ENCODE measurements at regions not wholly inside any gene's neighbourhood (a gene's known extent, or its start where the extent isn't known, plus 50 kb on each side); places are given as distances from the start of the nearest gene placed in this dataset.
A peak's percentile ranks its signal among the peaks of the same experiment; 100 is the strongest.

DNA sequence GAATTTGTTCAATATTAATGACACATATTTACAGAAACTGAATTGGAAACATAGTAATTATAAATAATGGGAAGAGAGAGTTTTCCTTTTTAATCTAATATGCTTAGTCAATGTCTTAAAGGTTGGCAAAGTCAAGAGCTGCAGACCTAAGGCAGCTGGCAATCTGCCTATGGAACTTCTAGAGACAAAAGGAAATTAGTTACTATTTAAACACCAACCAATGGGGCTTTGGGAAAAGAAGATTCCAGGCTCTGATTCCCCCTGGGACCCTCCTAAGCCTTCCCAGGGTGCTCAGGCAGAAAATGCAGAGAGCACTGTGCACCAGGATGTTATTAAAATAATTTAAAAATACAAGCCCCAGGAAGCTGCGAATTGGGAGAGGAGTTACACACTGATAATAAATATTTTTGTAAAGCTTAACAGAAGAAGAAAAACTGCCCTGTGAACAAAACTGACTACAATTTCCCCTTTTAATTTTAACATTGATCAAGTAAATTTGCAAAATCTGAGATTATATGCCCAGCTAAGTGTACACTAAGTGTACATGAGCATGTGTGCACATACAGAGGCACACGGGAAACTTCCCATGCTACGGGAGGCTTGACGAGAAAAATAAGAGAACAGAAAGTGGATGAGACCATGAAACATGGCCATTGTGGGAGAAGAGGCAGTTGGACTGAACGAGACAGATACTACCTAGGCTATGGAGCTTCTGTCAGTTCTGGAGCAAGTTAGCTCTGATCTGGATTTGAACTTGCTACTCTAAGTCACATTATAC is 77.4 kb upstream of the ADAMTS16 start:
- H3K4me3 ChIP-seq, result no peak overlapping the region
- no peak for TF ChIP-seq CREB1 (CRISPR knock-in tag; IDR thresholded peaks at IDR 0.05; ENCODE audit: low read depth)
- no peaks in the 10 kb centered on the region for H3K79me2 ChIP-seq (replicated peaks; ENCODE audit: insufficient read depth)
- no peaks in the 10 kb centered on the region for H3K36me3 ChIP-seq (ENCODE audit: insufficient read depth)
- H3F3A ChIP-seq (replicated peaks; ENCODE audit: low read depth), result no peaks in the 10 kb centered on the region
- no peaks in the 10 kb centered on the region for H3K9me2 ChIP-seq (ENCODE audit: insufficient read depth)
- no peak overlapping the region for H3K4me2 ChIP-seq
- no peaks in the 10 kb centered on the region for H4K20me1 ChIP-seq (replicated peaks; ENCODE audit: insufficient read depth)
- Mint-ChIP-seq H3K36me3 (ENCODE audit: low read depth) (no peaks in the 10 kb centered on the region), H3K9me3 (peaks cover 1% of the 10 kb centered on the region; the same call in 1 of the 3 replicates), H3K27me3 (ENCODE audit: insufficient read depth, low read depth, poor library complexity) (peaks cover 6% of the 10 kb centered on the region), H3K4me1 (peaks cover 2% of the 10 kb centered on the region; the same call in 2 of the 3 replicates), H3K27ac (no peak overlapping the region), H3K4me3 (no peak overlapping the region)
- no peak overlapping the region for H3K27ac ChIP-seq (ENCODE audit: low read depth)
- H3K27me3 ChIP-seq (ENCODE audit: insufficient read depth), result no peaks in the 10 kb centered on the region
- DNase-seq (ENCODE audit: low spot score) (no peak), ATAC-seq (no peak)
- H2AFZ ChIP-seq, result 0 out of 2 replicates have a peak overlapping the region, but pooled peaks have one; percentile 10
- H3K4me1 ChIP-seq (ENCODE audit: insufficient read depth), result no peaks in the 10 kb centered on the region

GRCh38 chr5:5063533-5063953 is 76.6 kb upstream of the ADAMTS16 start:
- DNase-seq (ENCODE audit: low spot score), result peak; percentile 31
- Histone ChIP-seq H3K36me3 (ENCODE audit: insufficient read depth) (no peaks in the 10 kb centered on the region), H3F3A (replicated peaks; ENCODE audit: low read depth) (no peaks in the 10 kb centered on the region), H4K20me1 (replicated peaks; ENCODE audit: insufficient read depth) (no peaks in the 10 kb centered on the region), H3K27me3 (ENCODE audit: insufficient read depth) (no peaks in the 10 kb centered on the region), H3K27ac (ENCODE audit: low read depth) (no peak overlapping the region), H3K79me2 (replicated peaks; ENCODE audit: insufficient read depth) (no peaks in the 10 kb centered on the region), H3K4me1 (ENCODE audit: insufficient read depth) (no peaks in the 10 kb centered on the region), H3K9me2 (ENCODE audit: insufficient read depth) (no peaks in the 10 kb centered on the region), H3K4me2 (no peak overlapping the region), H3K4me3 (no peak overlapping the region), H2AFZ (no peak overlapping the region)
- ATAC-seq, result peak; percentile 79
- Mint-ChIP-seq H3K9me3 (peaks cover 3% of the 10 kb centered on the region; the same call in 1 of the 3 replicates), H3K36me3 (ENCODE audit: low read depth) (no peaks in the 10 kb centered on the region), H3K27ac (no peak overlapping the region), H3K4me3 (no peak overlapping the region), H3K4me1 (peaks cover 2% of the 10 kb centered on the region; the same call in 2 of the 3 replicates), H3K27me3 (ENCODE audit: insufficient read depth, low read depth, poor library complexity) (peaks cover 6% of the 10 kb centered on the region)
- TF ChIP-seq, protein P1, sequence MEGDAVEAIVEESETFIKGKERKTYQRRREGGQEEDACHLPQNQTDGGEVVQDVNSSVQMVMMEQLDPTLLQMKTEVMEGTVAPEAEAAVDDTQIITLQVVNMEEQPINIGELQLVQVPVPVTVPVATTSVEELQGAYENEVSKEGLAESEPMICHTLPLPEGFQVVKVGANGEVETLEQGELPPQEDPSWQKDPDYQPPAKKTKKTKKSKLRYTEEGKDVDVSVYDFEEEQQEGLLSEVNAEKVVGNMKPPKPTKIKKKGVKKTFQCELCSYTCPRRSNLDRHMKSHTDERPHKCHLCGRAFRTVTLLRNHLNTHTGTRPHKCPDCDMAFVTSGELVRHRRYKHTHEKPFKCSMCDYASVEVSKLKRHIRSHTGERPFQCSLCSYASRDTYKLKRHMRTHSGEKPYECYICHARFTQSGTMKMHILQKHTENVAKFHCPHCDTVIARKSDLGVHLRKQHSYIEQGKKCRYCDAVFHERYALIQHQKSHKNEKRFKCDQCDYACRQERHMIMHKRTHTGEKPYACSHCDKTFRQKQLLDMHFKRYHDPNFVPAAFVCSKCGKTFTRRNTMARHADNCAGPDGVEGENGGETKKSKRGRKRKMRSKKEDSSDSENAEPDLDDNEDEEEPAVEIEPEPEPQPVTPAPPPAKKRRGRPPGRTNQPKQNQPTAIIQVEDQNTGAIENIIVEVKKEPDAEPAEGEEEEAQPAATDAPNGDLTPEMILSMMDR (conservative IDR thresholded peaks at IDR 0.05; ENCODE audit: low read depth in 2 of 2), result peak; percentile 47 to 57
- no peak for TF ChIP-seq ETS1 (IDR thresholded peaks at IDR 0.05)

- no peaks in the 10 kb centered on the region for H3K9me2 ChIP-seq (ENCODE audit: insufficient read depth)
- H3K4me1 ChIP-seq (ENCODE audit: insufficient read depth), result peaks cover 3% of the 10 kb centered on the region; the same call in 1 of the 2 replicates
- no peaks in the 10 kb centered on the region for H4K20me1 ChIP-seq (replicated peaks; ENCODE audit: insufficient read depth)
- Mint-ChIP-seq H3K4me1 (peaks cover 5% of the 10 kb centered on the region), H3K27ac (no peak overlapping the region), H3K9me3 (peaks cover 3% of the 10 kb centered on the region; the same call in 1 of the 3 replicates), H3K4me3 (no peak overlapping the region), H3K36me3 (ENCODE audit: low read depth) (no peaks in the 10 kb centered on the region), H3K27me3 (ENCODE audit: insufficient read depth, low read depth, poor library complexity) (peaks cover 8% of the 10 kb centered on the region)
- H2AFZ ChIP-seq, result no peak overlapping the region
- no peak overlapping the region for H3K27ac ChIP-seq (ENCODE audit: low read depth)
- ATAC-seq, result no peak
- no peaks in the 10 kb centered on the region for H3K36me3 ChIP-seq (ENCODE audit: insufficient read depth)
- H3K79me2 ChIP-seq (replicated peaks; ENCODE audit: insufficient read depth), result no peaks in the 10 kb centered on the region
- DNase-seq (ENCODE audit: low spot score), result no peak
- H3K4me2 ChIP-seq, result no peak overlapping the region
- H3K27me3 ChIP-seq (ENCODE audit: insufficient read depth), result no peaks in the 10 kb centered on the region
- H3F3A ChIP-seq (replicated peaks; ENCODE audit: low read depth), result no peaks in the 10 kb centered on the region
- H3K4me3 ChIP-seq, result no peak overlapping the region
- TF ChIP-seq EZH2phosphoT487 (IDR thresholded peaks at IDR 0.05; ENCODE audit: unreplicated experiment), result no peak
- no peak for TF ChIP-seq NANOG (IDR thresholded peaks at IDR 0.05; ENCODE audit: borderline replicate concordance)
These were observed 74.7 kb upstream of the ADAMTS16 start for GRCh38 chr5:5065472-5065871.

All from GM23338 (cell line).